GM18502 (cell line): ENCODE measurements at regions not wholly inside any gene's neighbourhood (a gene's known extent, or its start where the extent isn't known, plus 50 kb on each side); places are given as distances from the start of the nearest gene placed in this dataset.
A peak's percentile ranks its signal among the peaks of the same experiment; 100 is the strongest.
"Not testable (repeated sequence)": the region's sequence is repeated elsewhere in the genome, so short reads cannot be mapped to it uniquely, and the experiment has no call there.

Source experiments
- ATAC-seq: cut with Tn5 transposase; IDR thresholded peaks from one replicate; pipeline ENCODE4 v1.9.1; 2021; ENCODE audit warnings: mild to moderate bottlenecking; ENCODE audit not compliant: unreplicated experiment, poor library complexity

- ATAC-seq = no peak
Measured at GRCh38 chr2:138922973-138923563, 142.9 kb upstream of the NXPH2 start.

GRCh38 chr2:138919120-138919747 lies 139.0 kb upstream of the NXPH2 start:
- no peak for ATAC-seq

- ATAC-seq = no peak
Measured at GRCh38 chr2:138910427-138910826, 130.2 kb upstream of the NXPH2 start.

- ATAC-seq = no peak
Measured at GRCh38 chr2:138906549-138906948, 126.4 kb upstream of the NXPH2 start.

- no peak for ATAC-seq
Measured at GRCh38 chr2:138902239-138902871, 122.2 kb upstream of the NXPH2 start.

- no peak for ATAC-seq
Measured at GRCh38 chr2:138901530-138901929, 121.3 kb upstream of the NXPH2 start.

- ATAC-seq = no peak
Measured at GRCh38 chr2:138898855-138899254, 118.7 kb upstream of the NXPH2 start.

GRCh38 chr2:138897274-138897673 lies 117.1 kb upstream of the NXPH2 start:
- ATAC-seq = no peak

GRCh38 chr2:138893746-138894145 lies 113.6 kb upstream of the NXPH2 start:
- no peak for ATAC-seq

GRCh38 chr2:138881126-138881525 lies 100.9 kb upstream of the NXPH2 start:
- ATAC-seq = no peak

- no peak for ATAC-seq
Measured at GRCh38 chr2:138879931-138880330, 99.7 kb upstream of the NXPH2 start.

- ATAC-seq = no peak
Measured at GRCh38 chr2:138877421-138877820, 97.2 kb upstream of the NXPH2 start.

GRCh38 chr2:138874251-138874650 lies 94.1 kb upstream of the NXPH2 start:
- no peak for ATAC-seq

GRCh38 chr2:138872116-138872515 lies 91.9 kb upstream of the NXPH2 start:
- ATAC-seq = not testable (repeated sequence)

- no peak for ATAC-seq
Measured at GRCh38 chr2:138871312-138871711, 91.1 kb upstream of the NXPH2 start.

- ATAC-seq = no peak
Measured at GRCh38 chr2:138867341-138867740, 87.2 kb upstream of the NXPH2 start.

GRCh38 chr2:138866797-138867196 lies 86.6 kb upstream of the NXPH2 start:
- ATAC-seq = no peak

GRCh38 chr2:138853761-138854160 lies 73.6 kb upstream of the NXPH2 start:
- no peak for ATAC-seq

GRCh38 chr2:138853296-138853695 lies 73.1 kb upstream of the NXPH2 start:
- ATAC-seq = no peak

GRCh38 chr2:138846216-138846821 lies 66.1 kb upstream of the NXPH2 start:
- peak; percentile 98 for ATAC-seq

- ATAC-seq = no peak
Measured at GRCh38 chr2:138842341-138842740, 62.2 kb upstream of the NXPH2 start.
